Panc1 (cell line): ENCODE measurements at regions not wholly inside any gene's neighbourhood (a gene's known extent, or its start where the extent isn't known, plus 50 kb on each side); places are given as distances from the start of the nearest gene placed in this dataset.

Source experiments
- ATAC-seq: fragments of 200-7000 bp; cut with Tn5 transposase; 2 replicates; pipeline ENCODE4 v1.9.1; 2020; ENCODE audit warnings: mild to moderate bottlenecking, moderate library complexity
- BruUV-seq: library from RNA; stranded (reverse); fragments of 400-500 nt; replicated peaks from 2 replicates; lab custom pipeline; 2021; lab: Mats Ljungman, UMichigan
- CTCF ChIA-PET: fragments of 300-600 bp; sonication (Branson Sonifier 250); formaldehyde crosslinking; loops from one replicate; lab custom pipeline; 2022; ENCODE audit warnings: antibody characterized with exemption; lab: Charles Lee
- POLR2A ChIA-PET: fragments of 300-600 bp; sonication (Branson Sonifier 250); formaldehyde crosslinking; loops from one replicate; lab custom pipeline; 2022; ENCODE audit warnings: antibody characterized with exemption; lab: Charles Lee
- DNase-seq: peaks from one replicate; pipeline ENCODE4 v3.0.0-alpha.2; 2010; ENCODE audit warnings: low read depth, low spot score
- H3K27ac ChIP-seq: 2 replicates; pipeline ENCODE4 v1.5.1; 2011; ENCODE audit warnings: mild to moderate bottlenecking, low read length, inconsistent platforms
- H3K27me3 ChIP-seq: fragments of 200-500 bp; sonication (Bioruptor generic); 2 replicates; pipeline ENCODE4 v1.6.0; 2014; ENCODE audit warnings: low read length, inconsistent platforms; ENCODE audit not compliant: control insufficient read depth, insufficient read depth
- H3K36me3 ChIP-seq: fragments of 200-500 bp; sonication (Bioruptor generic); 2 replicates; pipeline ENCODE4 v1.5.1; 2014; ENCODE audit warnings: inconsistent platforms, mild to moderate bottlenecking, low read length, moderate library complexity; ENCODE audit not compliant: control insufficient read depth, insufficient read depth
- H3K4me1 ChIP-seq: 2 replicates; pipeline ENCODE4 v1.5.1; 2011; ENCODE audit warnings: inconsistent platforms, mild to moderate bottlenecking, low read length, moderate library complexity; ENCODE audit not compliant: control insufficient read depth, insufficient read depth
- H3K4me3 ChIP-seq, 2 experiments: 2 replicates each; pipeline ENCODE4 v1.5.1; 2011 to 2012; ENCODE audit warnings: low read depth in 2 of 2, low read length in 2 of 2, mild to moderate bottlenecking in 2 of 2, inconsistent platforms in 1 of 2, moderate library complexity in 1 of 2
- H3K9me3 ChIP-seq: fragments of 200-500 bp; sonication (Bioruptor generic); 2 replicates; pipeline ENCODE4 v1.5.1; 2014; ENCODE audit warnings: low read depth, mild to moderate bottlenecking, inconsistent platforms, low read length, moderate library complexity; ENCODE audit not compliant: control insufficient read depth, insufficient read depth
- CTCF ChIP-seq: fragments of 450-650 bp; IDR thresholded peaks from 2 replicates; pipeline ENCODE4 v1.5.1; 2017; ENCODE audit warnings: mild to moderate bottlenecking
- POLR2AphosphoS5 ChIP-seq: IDR thresholded peaks from 2 replicates; pipeline ENCODE4 v1.6.1; 2012; ENCODE audit warnings: mild to moderate bottlenecking, low read depth, low read length, moderate library complexity
- REST ChIP-seq, 2 experiments: IDR thresholded peaks; 2 replicates each; pipeline ENCODE4 v1.6.1; 2011 to 2012; ENCODE audit warnings: low read depth in 2 of 2, control low read depth in 1 of 2, low read length in 1 of 2, mild to moderate bottlenecking in 1 of 2, moderate library complexity in 1 of 2; ENCODE audit not compliant: insufficient read depth in 1 of 2
- SIN3A ChIP-seq: IDR thresholded peaks from 2 replicates; pipeline ENCODE4 v1.6.1; 2012; ENCODE audit warnings: low read depth, mild to moderate bottlenecking, low read length, moderate library complexity, borderline replicate concordance; ENCODE audit not compliant: insufficient read depth
- TCF7L2 ChIP-seq: IDR thresholded peaks from 2 replicates; pipeline ENCODE4 v1.6.1; 2011; ENCODE audit warnings: mild to moderate bottlenecking, low read depth, low read length, inconsistent platforms
- in situ Hi-C: cut with HindIII; loops from 2 replicates; pipeline ENCODE4 v1.10.0; 2016; ENCODE audit warnings: low sequenced_read_pairs, low pct_unique_long_range_greater_than_20kb
- intact Hi-C: fragments of 100-400 bp; cut with micrococcal nuclease; formaldehyde crosslinking; loops from one replicate; pipeline ENCODE4 v1.10.0; 2022; ENCODE audit not compliant: unreplicated experiment

GRCh38 chr4:180449395-180449956 is 1793.7 kb upstream of the TENM3 start:
- no peaks in the 10 kb centered on the region for H3K27me3 ChIP-seq
- peak; percentile 47 for TF ChIP-seq CTCF
- TF ChIP-seq POLR2AphosphoS5 = no peak
- DNase-seq (no peak), ATAC-seq (no peak)
- no peaks in the 10 kb centered on the region for H3K4me1 ChIP-seq
- H3K9me3 ChIP-seq = no peaks in the 10 kb centered on the region
- H3K4me3 ChIP-seq = no peak overlapping the region
- CTCF ChIA-PET = no interaction called here
- in situ Hi-C loops (no loop called here), intact Hi-C loops (no loop called here)
- no TSS peak for BruUV-seq
- no peak overlapping the region for H3K27ac ChIP-seq
- H3K36me3 ChIP-seq = no peaks in the 10 kb centered on the region
- POLR2A ChIA-PET = no interaction called here

- intact Hi-C loops = no loop called here
- POLR2A ChIA-PET = no interaction called here
Measured at GRCh38 chr4:180455226-180455625, 1788.0 kb upstream of the TENM3 start.

More at GRCh38 chr4:180455226-180455625, 1788.0 kb upstream of the TENM3 start:
- CTCF ChIA-PET = no interaction called here
- ATAC-seq = no peak
- no peaks in the 10 kb centered on the region for H3K4me1 ChIP-seq
- H3K27ac ChIP-seq = no peak overlapping the region
- in situ Hi-C loops = no loop called here
- no peak overlapping the region for H3K4me3 ChIP-seq
- H3K27me3 ChIP-seq = no peaks in the 10 kb centered on the region
- no peaks in the 10 kb centered on the region for H3K36me3 ChIP-seq
- no peak for TF ChIP-seq SIN3A
- TF ChIP-seq CTCF = no peak
- no peak for TF ChIP-seq TCF7L2
- no peak for TF ChIP-seq REST (IDR thresholded peaks at IDR 0.05; ENCODE audit: insufficient read depth in 1 of 2, low read depth in 2 of 2, low read length in 1 of 2)
- DNase-seq = no peak
- BruUV-seq = no TSS peak
- H3K9me3 ChIP-seq = no peaks in the 10 kb centered on the region
